ENCODE measurements at regions not wholly inside any gene's neighbourhood (a gene's known extent, or its start where the extent isn't known, plus 50 kb on each side); places are given as distances from the start of the nearest gene placed in this dataset.

GRCh38 chr5:5589857-5590256, 167.4 kb downstream of the ICE1 start:
- peaks cover 11% of the 10 kb centered on the region for H3K9me3 Mint-ChIP-seq (ENCODE audit: unreplicated experiment)
- no peak overlapping the region for H3K4me3 Mint-ChIP-seq (ENCODE audit: unreplicated experiment)

GRCh38 chr5:5588887-5589826, 166.7 kb downstream of the ICE1 start:
- Mint-ChIP-seq H3K27me3 (ENCODE audit: unreplicated experiment) (peaks cover 13% of the 10 kb centered on the region), H3K4me1 (ENCODE audit: low read depth, unreplicated experiment) (peaks cover 39% of the 10 kb centered on the region), H3K27ac (ENCODE audit: unreplicated experiment) (no peak overlapping the region), H3K4me3 (ENCODE audit: unreplicated experiment) (no peak overlapping the region), H3K9me3 (ENCODE audit: unreplicated experiment) (peaks cover 14% of the 10 kb centered on the region), H3K36me3 (ENCODE audit: unreplicated experiment) (peaks cover 18% of the 10 kb centered on the region)
- TF ChIP-seq, protein P1, sequence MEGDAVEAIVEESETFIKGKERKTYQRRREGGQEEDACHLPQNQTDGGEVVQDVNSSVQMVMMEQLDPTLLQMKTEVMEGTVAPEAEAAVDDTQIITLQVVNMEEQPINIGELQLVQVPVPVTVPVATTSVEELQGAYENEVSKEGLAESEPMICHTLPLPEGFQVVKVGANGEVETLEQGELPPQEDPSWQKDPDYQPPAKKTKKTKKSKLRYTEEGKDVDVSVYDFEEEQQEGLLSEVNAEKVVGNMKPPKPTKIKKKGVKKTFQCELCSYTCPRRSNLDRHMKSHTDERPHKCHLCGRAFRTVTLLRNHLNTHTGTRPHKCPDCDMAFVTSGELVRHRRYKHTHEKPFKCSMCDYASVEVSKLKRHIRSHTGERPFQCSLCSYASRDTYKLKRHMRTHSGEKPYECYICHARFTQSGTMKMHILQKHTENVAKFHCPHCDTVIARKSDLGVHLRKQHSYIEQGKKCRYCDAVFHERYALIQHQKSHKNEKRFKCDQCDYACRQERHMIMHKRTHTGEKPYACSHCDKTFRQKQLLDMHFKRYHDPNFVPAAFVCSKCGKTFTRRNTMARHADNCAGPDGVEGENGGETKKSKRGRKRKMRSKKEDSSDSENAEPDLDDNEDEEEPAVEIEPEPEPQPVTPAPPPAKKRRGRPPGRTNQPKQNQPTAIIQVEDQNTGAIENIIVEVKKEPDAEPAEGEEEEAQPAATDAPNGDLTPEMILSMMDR (IDR thresholded peaks at IDR 0.05; ENCODE audit: partially characterized antibody, unreplicated experiment), result no peak
- DNase-seq, result no peak

More at GRCh38 chr5:5589857-5590256, 167.4 kb downstream of the ICE1 start:
- peaks cover 13% of the 10 kb centered on the region for H3K27me3 Mint-ChIP-seq (ENCODE audit: unreplicated experiment)
- H3K36me3 Mint-ChIP-seq (ENCODE audit: unreplicated experiment), result peaks cover 18% of the 10 kb centered on the region
- H3K4me1 Mint-ChIP-seq (ENCODE audit: low read depth, unreplicated experiment), result peaks cover 32% of the 10 kb centered on the region
- no peak overlapping the region for H3K27ac Mint-ChIP-seq (ENCODE audit: unreplicated experiment)
- no peak for DNase-seq
- TF ChIP-seq, protein P1 (IDR thresholded peaks at IDR 0.05; ENCODE audit: partially characterized antibody, unreplicated experiment), result no peak

DNA sequence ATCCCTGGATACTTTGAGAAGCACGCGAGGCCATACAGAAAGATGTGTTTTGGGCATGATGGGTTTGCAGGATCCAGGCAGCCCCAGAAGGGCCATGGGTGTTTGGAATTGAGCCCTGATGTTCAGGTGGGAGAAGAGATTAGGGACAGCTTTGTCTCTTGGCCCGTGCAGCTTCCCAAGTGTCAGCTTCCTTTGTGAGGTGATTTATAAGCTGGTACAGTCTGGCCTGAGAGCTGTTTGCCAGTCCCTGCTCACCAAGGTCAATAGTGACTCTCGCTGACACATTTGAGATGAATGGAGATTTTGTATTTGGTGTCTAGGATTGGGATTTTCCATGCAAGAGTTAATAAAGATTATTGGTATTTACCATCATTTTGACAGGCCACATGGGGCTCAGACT, 165.9 kb downstream of the ICE1 start:
- H3K4me1 Mint-ChIP-seq (ENCODE audit: low read depth, unreplicated experiment), result peaks cover 40% of the 10 kb centered on the region
- TF ChIP-seq, protein P1 (IDR thresholded peaks at IDR 0.05; ENCODE audit: partially characterized antibody, unreplicated experiment), result no peak

DNA sequence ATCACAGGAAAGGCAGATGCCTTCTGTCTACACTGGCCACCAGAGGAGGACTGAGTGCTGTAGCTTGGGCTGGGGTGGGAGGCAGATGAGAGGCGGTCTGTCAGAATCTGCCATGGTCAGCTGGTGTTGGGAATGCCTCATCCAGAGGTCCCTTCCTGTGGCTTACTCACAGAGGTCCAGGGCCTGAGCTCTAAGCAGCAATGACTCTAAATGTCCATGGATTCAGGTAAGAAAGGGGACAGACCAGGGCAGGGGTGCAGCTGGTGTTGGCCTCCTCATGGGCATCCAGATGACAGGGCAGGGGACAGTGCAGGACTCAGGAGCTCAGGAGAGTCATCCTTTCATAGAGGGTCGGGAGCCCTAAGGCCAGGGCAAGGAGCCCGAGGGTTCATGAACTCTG, 165.0 kb downstream of the ICE1 start:
- DNase-seq, result no peak
- Mint-ChIP-seq H3K27ac (ENCODE audit: unreplicated experiment) (peak overlapping the region; percentile 89), H3K27me3 (ENCODE audit: unreplicated experiment) (peaks cover 13% of the 10 kb centered on the region), H3K9me3 (ENCODE audit: unreplicated experiment) (peaks cover 14% of the 10 kb centered on the region), H3K36me3 (ENCODE audit: unreplicated experiment) (peaks cover 18% of the 10 kb centered on the region), H3K4me1 (ENCODE audit: low read depth, unreplicated experiment) (peaks cover 40% of the 10 kb centered on the region), H3K4me3 (ENCODE audit: unreplicated experiment) (no peak overlapping the region)
- TF ChIP-seq, protein P1 (IDR thresholded peaks at IDR 0.05; ENCODE audit: partially characterized antibody, unreplicated experiment), result no peak

More for the DNA sequence above, 165.9 kb downstream of the ICE1 start:
- Mint-ChIP-seq H3K4me3 (ENCODE audit: unreplicated experiment) (no peak overlapping the region), H3K36me3 (ENCODE audit: unreplicated experiment) (peaks cover 18% of the 10 kb centered on the region), H3K9me3 (ENCODE audit: unreplicated experiment) (peaks cover 14% of the 10 kb centered on the region), H3K27me3 (ENCODE audit: unreplicated experiment) (peaks cover 13% of the 10 kb centered on the region), H3K27ac (ENCODE audit: unreplicated experiment) (no peak overlapping the region)
- DNase-seq, result no peak

GRCh38 chr5:5586721-5587120, 164.2 kb downstream of the ICE1 start:
- peaks cover 14% of the 10 kb centered on the region for H3K9me3 Mint-ChIP-seq (ENCODE audit: unreplicated experiment)
- TF ChIP-seq, protein P1 (IDR thresholded peaks at IDR 0.05; ENCODE audit: partially characterized antibody, unreplicated experiment), result no peak

More at GRCh38 chr5:5586721-5587120, 164.2 kb downstream of the ICE1 start:
- peaks cover 13% of the 10 kb centered on the region for H3K27me3 Mint-ChIP-seq (ENCODE audit: unreplicated experiment)
- H3K4me3 Mint-ChIP-seq (ENCODE audit: unreplicated experiment), result no peak overlapping the region
- DNase-seq, result no peak
- H3K36me3 Mint-ChIP-seq (ENCODE audit: unreplicated experiment), result peaks cover 18% of the 10 kb centered on the region
- peak overlapping the region; percentile 89 for H3K27ac Mint-ChIP-seq (ENCODE audit: unreplicated experiment)
- peaks cover 40% of the 10 kb centered on the region for H3K4me1 Mint-ChIP-seq (ENCODE audit: low read depth, unreplicated experiment)

Data from glutamatergic neuron (in vitro differentiated cells).